Activated CD4-positive, alpha-beta T cell treated with anti-CD3 and anti-CD28 coated beads for 24 hours (primary cell): ENCODE measurements at regions not wholly inside any gene's neighbourhood (a gene's known extent, or its start where the extent isn't known, plus 50 kb on each side); places are given as distances from the start of the nearest gene placed in this dataset.
"Not testable (repeated sequence)": the region's sequence is repeated elsewhere in the genome, so short reads cannot be mapped to it uniquely, and the experiment has no call there.

ENCODE experiments used
- DNase-seq, 2 donors: peaks; one replicate each; pipeline ENCODE4 v3.0.0-alpha.2; 2020; ENCODE audit warnings: low read depth in 2 of 2

- no peak for DNase-seq
Observed at GRCh38 chr14:40697231-40697630, 909.4 kb upstream of the LRFN5 start.

- no peak for DNase-seq
Observed at GRCh38 chr14:40694023-40694422, 912.7 kb upstream of the LRFN5 start.

GRCh38 chr14:40691066-40691465, 915.6 kb upstream of the LRFN5 start:
- no peak for DNase-seq

GRCh38 chr14:40685764-40686163, 920.9 kb upstream of the LRFN5 start:
- DNase-seq: no peak

GRCh38 chr14:40684328-40684727, 922.3 kb upstream of the LRFN5 start:
- DNase-seq: no peak

- no peak for DNase-seq
Observed at GRCh38 chr14:40682131-40682913, 924.4 kb upstream of the LRFN5 start.

- no peak for DNase-seq
Observed at GRCh38 chr14:40679256-40679655, 927.4 kb upstream of the LRFN5 start.

GRCh38 chr14:40677206-40677605, 929.5 kb upstream of the LRFN5 start:
- not testable (repeated sequence) for DNase-seq

- DNase-seq: no peak
Observed at GRCh38 chr14:40674502-40674901, 932.2 kb upstream of the LRFN5 start.

- no peak for DNase-seq
Observed at GRCh38 chr14:40656311-40656710, 950.4 kb upstream of the LRFN5 start.

- no peak for DNase-seq
Observed at GRCh38 chr14:40652089-40652691, 954.5 kb upstream of the LRFN5 start.

- no peak for DNase-seq
Observed at GRCh38 chr14:40630471-40630870, 976.2 kb upstream of the LRFN5 start.

GRCh38 chr14:40629551-40630137, 977.0 kb upstream of the LRFN5 start:
- DNase-seq: not testable (repeated sequence)

GRCh38 chr14:40629144-40629543, 977.5 kb upstream of the LRFN5 start:
- DNase-seq: no peak

GRCh38 chr14:40623643-40624042, 983.0 kb upstream of the LRFN5 start:
- no peak for DNase-seq

GRCh38 chr14:40618225-40618898, 988.3 kb upstream of the LRFN5 start:
- no peak for DNase-seq

GRCh38 chr14:40616579-40616978, 990.1 kb upstream of the LRFN5 start:
- DNase-seq: no peak

GRCh38 chr14:40601063-40601462, 1005.6 kb upstream of the LRFN5 start:
- no peak for DNase-seq

- no peak for DNase-seq
Observed at GRCh38 chr14:40599725-40600124, 1007.0 kb upstream of the LRFN5 start.

- DNase-seq: no peak
Observed at GRCh38 chr14:40581264-40581663, 1025.4 kb upstream of the LRFN5 start.

GRCh38 chr14:40576880-40577478, 1029.7 kb upstream of the LRFN5 start:
- no peak for DNase-seq

GRCh38 chr14:40574780-40575179, 1031.9 kb upstream of the LRFN5 start:
- no peak for DNase-seq
